ENCODE measurements at regions not wholly inside any gene's neighbourhood (a gene's known extent, or its start where the extent isn't known, plus 50 kb on each side); places are given as distances from the start of the nearest gene placed in this dataset.
A peak's percentile ranks its signal among the peaks of the same experiment; 100 is the strongest.

DNA sequence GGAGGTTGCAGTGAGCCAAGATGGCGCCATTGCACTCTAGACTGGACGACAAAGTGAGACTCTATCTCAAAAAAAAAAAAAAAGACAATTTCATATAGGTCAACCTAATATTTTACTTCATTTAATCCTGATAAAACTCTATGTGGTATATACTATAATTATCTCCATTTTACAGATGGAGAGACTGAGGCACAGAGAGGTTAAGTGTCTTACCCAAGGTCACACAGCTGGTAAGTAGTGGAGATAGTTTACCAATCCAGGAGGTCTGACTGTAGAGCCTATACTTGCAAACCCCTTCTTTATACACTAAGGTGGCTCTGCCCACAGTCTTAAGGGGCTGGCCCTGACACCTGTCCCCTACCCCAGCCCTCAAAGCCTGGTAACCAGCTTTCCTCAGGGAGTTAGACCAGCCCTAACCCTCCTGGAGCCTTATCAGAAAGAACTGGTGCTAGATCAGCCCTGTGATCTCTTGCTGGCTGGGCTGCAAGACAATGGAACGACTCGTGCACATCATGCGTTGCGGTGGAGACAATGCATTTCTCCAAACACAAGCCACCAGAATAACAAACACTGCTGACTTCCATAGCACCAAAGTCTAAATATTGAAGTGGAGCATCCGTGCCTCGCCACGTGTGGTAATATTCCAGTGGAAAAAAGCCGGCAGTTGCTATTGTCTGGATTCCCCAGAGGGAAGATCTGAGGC lies 60.0 kb upstream of the SMAD3 start (continued):
- TF ChIP-seq EZH2 (IDR thresholded peaks at IDR 0.05; ENCODE audit: borderline replicate concordance, control insufficient read depth, low read depth, low read length), result no peak
- TF ChIP-seq, protein P1, sequence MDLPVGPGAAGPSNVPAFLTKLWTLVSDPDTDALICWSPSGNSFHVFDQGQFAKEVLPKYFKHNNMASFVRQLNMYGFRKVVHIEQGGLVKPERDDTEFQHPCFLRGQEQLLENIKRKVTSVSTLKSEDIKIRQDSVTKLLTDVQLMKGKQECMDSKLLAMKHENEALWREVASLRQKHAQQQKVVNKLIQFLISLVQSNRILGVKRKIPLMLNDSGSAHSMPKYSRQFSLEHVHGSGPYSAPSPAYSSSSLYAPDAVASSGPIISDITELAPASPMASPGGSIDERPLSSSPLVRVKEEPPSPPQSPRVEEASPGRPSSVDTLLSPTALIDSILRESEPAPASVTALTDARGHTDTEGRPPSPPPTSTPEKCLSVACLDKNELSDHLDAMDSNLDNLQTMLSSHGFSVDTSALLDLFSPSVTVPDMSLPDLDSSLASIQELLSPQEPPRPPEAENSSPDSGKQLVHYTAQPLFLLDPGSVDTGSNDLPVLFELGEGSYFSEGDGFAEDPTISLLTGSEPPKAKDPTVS (IDR thresholded peaks at IDR 0.05; ENCODE audit: low read depth, low read length), result no peak
- no peak for TF ChIP-seq PML (IDR thresholded peaks at IDR 0.05; ENCODE audit: low read length)
- TF ChIP-seq SIX5 (IDR thresholded peaks at IDR 0.05; ENCODE audit: low read depth, low read length, severe bottlenecking), result no peak
- TF ChIP-seq, protein P2, sequence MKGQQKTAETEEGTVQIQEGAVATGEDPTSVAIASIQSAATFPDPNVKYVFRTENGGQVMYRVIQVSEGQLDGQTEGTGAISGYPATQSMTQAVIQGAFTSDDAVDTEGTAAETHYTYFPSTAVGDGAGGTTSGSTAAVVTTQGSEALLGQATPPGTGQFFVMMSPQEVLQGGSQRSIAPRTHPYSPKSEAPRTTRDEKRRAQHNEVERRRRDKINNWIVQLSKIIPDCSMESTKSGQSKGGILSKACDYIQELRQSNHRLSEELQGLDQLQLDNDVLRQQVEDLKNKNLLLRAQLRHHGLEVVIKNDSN (IDR thresholded peaks at IDR 0.05; ENCODE audit: borderline replicate concordance, extremely low read length, insufficient read depth, low read depth, low read length), result no peak
- no peak for TF ChIP-seq ZNF217 (IDR thresholded peaks at IDR 0.05)

DNA sequence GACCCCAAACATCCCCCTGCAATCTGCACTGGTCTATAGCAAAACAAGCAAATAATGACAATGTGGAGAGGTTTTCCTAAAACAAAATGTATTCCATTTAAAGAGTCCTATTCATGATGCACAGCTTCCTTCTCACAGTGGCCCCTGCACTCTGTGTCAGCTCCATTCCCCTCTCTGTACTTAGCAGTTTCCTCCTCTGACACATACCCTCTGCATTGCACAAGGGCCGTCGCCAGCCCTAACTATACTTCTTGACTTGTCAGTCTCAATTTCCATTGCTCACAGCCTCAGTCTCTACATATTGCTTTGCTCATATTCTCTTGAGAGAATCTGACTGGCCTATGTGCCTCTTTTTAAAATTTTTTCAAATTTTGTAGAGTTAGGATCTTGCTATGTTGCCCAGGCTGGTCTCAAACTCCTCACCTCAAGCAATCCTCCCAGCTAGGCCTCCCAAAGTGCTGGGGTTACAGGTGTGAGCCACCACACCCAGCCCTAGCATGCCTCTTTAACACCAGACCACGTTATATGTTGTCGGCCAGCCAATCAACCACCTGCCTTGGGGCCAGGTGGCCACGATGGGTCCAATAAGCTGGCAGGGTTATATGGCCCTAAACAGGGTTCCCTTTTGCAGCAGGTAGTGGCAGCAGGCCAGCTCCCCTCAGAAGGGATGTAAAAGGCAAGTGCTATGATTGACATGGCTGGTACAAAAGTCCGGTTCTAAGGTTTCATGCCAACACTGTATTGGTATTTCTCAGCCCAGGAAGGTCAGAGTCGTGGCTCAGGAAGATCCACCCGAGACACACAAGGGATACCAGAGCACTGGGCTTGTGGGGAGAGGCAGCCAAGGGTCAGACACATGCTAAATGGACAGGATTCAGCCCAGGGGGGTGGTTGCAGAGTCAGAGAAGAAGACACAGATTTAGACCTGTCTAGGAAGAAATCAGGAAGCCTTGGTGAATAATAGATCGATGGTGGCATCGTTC lies 59.0 kb upstream of the SMAD3 start:
- H3K4me1 ChIP-seq (ENCODE audit: control insufficient read depth, insufficient read depth, low read length), result peaks cover 13% of the 10 kb centered on the region
- H4K20me1 ChIP-seq (ENCODE audit: control insufficient read depth, insufficient read depth), result no peaks in the 10 kb centered on the region
- in situ Hi-C loops (cut with MboI), result no loop called here
- H2AFZ ChIP-seq (ENCODE audit: control insufficient read depth, low read depth, low read length), result no peak overlapping the region
- 64% methylated on average over 10 of the region's 10 CpGs for WGBS (ENCODE audit: insufficient coverage, insufficient replicate concordance, low lambda C conversion rate, missing lambda C conversion rate)
- no TSS peak for BruUV-seq (replicated peaks)
- DNase-seq (ENCODE audit: low read depth, low spot score) (no peak), ATAC-seq (no peak), FAIRE-seq (no peak)
- H3K36me3 ChIP-seq (ENCODE audit: control insufficient read depth in 2 of 2, insufficient read depth in 2 of 2, low read length in 1 of 2), result no peaks in the 10 kb centered on the region
- no peaks in the 10 kb centered on the region for H3K27me3 ChIP-seq (replicated peaks in 1 of 2; ENCODE audit: control insufficient read depth in 2 of 2, insufficient read depth in 2 of 2, low read length in 1 of 2)
- CTCF ChIA-PET, result no interaction called here
- intact Hi-C loops (cut with micrococcal nuclease; ENCODE audit: unreplicated experiment), result no loop called here
- H3K79me2 ChIP-seq (ENCODE audit: control insufficient read depth, insufficient read depth, low read length), result no peaks in the 10 kb centered on the region
- H3K27ac ChIP-seq (ENCODE audit: control insufficient read depth, insufficient read depth), result no peak overlapping the region
- H3K4me2 ChIP-seq (ENCODE audit: control insufficient read depth, insufficient read depth), result no peak overlapping the region
- POLR2A ChIA-PET, result no interaction called here
- H3K4me3 ChIP-seq, result no peak overlapping the region
- TF ChIP-seq NFIC (IDR thresholded peaks at IDR 0.05; ENCODE audit: low read depth, low read length), result no peak
- TF ChIP-seq, protein P3, sequence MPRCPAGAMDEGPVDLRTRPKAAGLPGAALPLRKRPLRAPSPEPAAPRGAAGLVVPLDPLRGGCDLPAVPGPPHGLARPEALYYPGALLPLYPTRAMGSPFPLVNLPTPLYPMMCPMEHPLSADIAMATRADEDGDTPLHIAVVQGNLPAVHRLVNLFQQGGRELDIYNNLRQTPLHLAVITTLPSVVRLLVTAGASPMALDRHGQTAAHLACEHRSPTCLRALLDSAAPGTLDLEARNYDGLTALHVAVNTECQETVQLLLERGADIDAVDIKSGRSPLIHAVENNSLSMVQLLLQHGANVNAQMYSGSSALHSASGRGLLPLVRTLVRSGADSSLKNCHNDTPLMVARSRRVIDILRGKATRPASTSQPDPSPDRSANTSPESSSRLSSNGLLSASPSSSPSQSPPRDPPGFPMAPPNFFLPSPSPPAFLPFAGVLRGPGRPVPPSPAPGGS (IDR thresholded peaks at IDR 0.05; ENCODE audit: borderline replicate concordance, insufficient read depth, low read depth, low read length, poor library complexity, severe bottlenecking), result peak; percentile 37
- no peak overlapping the region for H3K9ac ChIP-seq (ENCODE audit: control insufficient read depth, insufficient read depth, low read length)
- H3K9me3 ChIP-seq (replicated peaks; ENCODE audit: control insufficient read depth, insufficient read depth, low read length), result no peaks in the 10 kb centered on the region
- RAD21 ChIA-PET (ENCODE audit: unreplicated experiment), result no interaction called here
- SMC1A ChIA-PET (ENCODE audit: uncharacterized antibody, unreplicated experiment), result no interaction called here
